Transverse colon (tissue), 4 donors: ENCODE measurements at regions not wholly inside any gene's neighbourhood (a gene's known extent, or its start where the extent isn't known, plus 50 kb on each side); places are given as distances from the start of the nearest gene placed in this dataset.

Experiments
- DNase-seq: peaks from one replicate; pipeline ENCODE4 v3.0.0-alpha.2; 2019
- H3K27ac ChIP-seq, 4 donors: fragments of 200-600 bp; sonication (generic); 2 replicates each; pipeline ENCODE4 v1.5.1; 2016 to 2018; ENCODE audit warnings: inconsistent platforms in 4 of 4
- H3K27me3 ChIP-seq: fragments of 200-600 bp; sonication (generic); 2 replicates; pipeline ENCODE4 v1.5.1; 2017; ENCODE audit warnings: inconsistent platforms
- H3K36me3 ChIP-seq, 4 donors: fragments of 200-600 bp; sonication (generic); 2 replicates each; pipeline ENCODE4 v1.5.1; 2017 to 2019; ENCODE audit warnings: inconsistent platforms in 4 of 4
- H3K4me1 ChIP-seq, 4 donors: fragments of 200-600 bp; sonication (generic); 2 replicates each; pipeline ENCODE4 v1.5.1; 2017 to 2020; ENCODE audit warnings: inconsistent platforms in 4 of 4
- H3K4me3 ChIP-seq, 4 donors: fragments of 200-600 bp; sonication (generic); 1 replicate in 1 of 4; 2 replicates in 3 of 4; pipeline versions ENCODE4 v1.5.1 to v1.6.1; 2017 to 2019; ENCODE audit warnings: inconsistent platforms in 4 of 4
- H3K9me3 ChIP-seq, 2 donors: fragments of 200-600 bp; sonication (generic); 2 replicates each; pipeline ENCODE4 v1.5.1; 2017 to 2019; ENCODE audit warnings: inconsistent platforms in 2 of 2
- CTCF ChIP-seq, 5 experiments: fragments of 200-600 bp in 3 of 5; fragments of 450-650 bp in 2 of 5; sonication (generic) in 3 of 5; IDR thresholded peaks; 1 replicate in 2 of 5; 2 replicates in 3 of 5; pipeline ENCODE4 v1.5.1; 2016 to 2017; ENCODE audit warnings: antibody characterized with exemption in 5 of 5, inconsistent platforms in 3 of 5, mild to moderate bottlenecking in 2 of 5, moderate library complexity in 1 of 5
- EP300 ChIP-seq: sonication (generic); formaldehyde crosslinking; IDR thresholded peaks from one replicate; pipeline ENCODE4 v1.6.1; 2017; ENCODE audit warnings: antibody characterized with exemption, low read depth
- POLR2A ChIP-seq: fragments of 450-650 bp; IDR thresholded peaks from one replicate; pipeline ENCODE4 v1.6.1; 2016; ENCODE audit warnings: antibody characterized with exemption, mild to moderate bottlenecking, moderate library complexity
- POLR2AphosphoS5 ChIP-seq, 3 donors: sonication (generic); formaldehyde crosslinking; IDR thresholded peaks; one replicate each; pipeline ENCODE4 v1.6.1; 2016; ENCODE audit warnings: antibody characterized with exemption in 3 of 3
- WGBS, 2 donors: methylation state at CpG; one replicate each; pipeline ENCODE4 v1.1.5; 2018; ENCODE audit warnings: low coverage in 1 of 2; 5-methylcytosine and 5-hydroxymethylcytosine counted together
- in situ Hi-C, 4 donors: fragments of 200-750 bp; cut with MboI; loops; one replicate each; pipeline versions ENCODE4 v1.15.0 to v1.15.1; 2017; ENCODE audit warnings: low sequenced_read_pairs in 3 of 4, low pct_ligation_motif_present in 1 of 4, low pct_unique_long_range_greater_than_20kb in 1 of 4
- intact Hi-C: fragments of 100-400 bp; cut with DNase I; formaldehyde crosslinking; loops from one replicate; pipeline ENCODE4 v1.15.1; 2023; ENCODE audit warnings: low total_unique reads

DNA sequence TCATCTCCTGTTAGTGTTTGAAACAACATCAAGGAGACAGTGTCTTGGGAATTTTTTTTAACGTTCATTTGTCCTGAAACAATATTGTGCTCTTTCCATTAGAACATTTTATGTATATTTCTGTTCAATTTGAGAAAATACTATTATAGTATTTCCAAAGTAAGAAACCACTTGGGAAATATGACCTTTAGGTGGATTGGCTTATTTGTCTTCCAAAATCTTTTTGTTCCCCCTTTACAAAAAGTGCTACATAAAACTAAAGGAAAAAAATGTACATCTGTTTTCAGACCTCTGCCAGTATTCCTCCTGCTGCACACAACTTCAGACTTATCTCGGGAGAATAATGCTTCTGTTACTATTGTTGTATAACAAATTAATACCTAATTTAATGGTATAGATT, 165.9 kb upstream of the AGTR1 start:
- no peak for DNase-seq
- no peak overlapping the region for H3K27ac ChIP-seq
- H3K27me3 ChIP-seq = no peaks in the 10 kb centered on the region
- peaks cover 0 to 3% (median 0%) of the 10 kb centered on the region in 4 donors for H3K4me1 ChIP-seq
- peaks cover 0 to 6% of the 10 kb centered on the region in 2 donors for H3K9me3 ChIP-seq
- intact Hi-C loops (no loop called here), in situ Hi-C loops (no loop called here)
- 82 to 94% methylated on average over 2 of the region's 2 CpGs for WGBS, 2 donors
- H3K36me3 ChIP-seq = no peaks in the 10 kb centered on the region
- no peak overlapping the region for H3K4me3 ChIP-seq
- no peak for TF ChIP-seq CTCF (IDR thresholded peaks at IDR 0.05)
- TF ChIP-seq POLR2A = no peak
- no peak for TF ChIP-seq POLR2AphosphoS5 (IDR thresholded peaks at IDR 0.05)
- TF ChIP-seq EP300 = no peak

- in situ Hi-C loops = no loop called here
Measured at GRCh38 chr3:148532326-148532725, 165.4 kb upstream of the AGTR1 start.

GRCh38 chr3:148532774-148533173, 164.9 kb upstream of the AGTR1 start:
- no peak for DNase-seq
- TF ChIP-seq POLR2AphosphoS5 (IDR thresholded peaks at IDR 0.05) (no peak), EP300 (no peak), POLR2A (no peak), CTCF (IDR thresholded peaks at IDR 0.05) (no peak)
- Histone ChIP-seq H3K9me3 (no peaks in the 10 kb centered on the region), H3K27me3 (no peaks in the 10 kb centered on the region), H3K4me1 (peaks cover 0 to 3% (median 0%) of the 10 kb centered on the region in 4 donors), H3K27ac (no peak overlapping the region), H3K36me3 (no peaks in the 10 kb centered on the region), H3K4me3 (no peak overlapping the region)
- WGBS, 2 donors = 81 to 86% methylated on average over 3 of the region's 3 CpGs
- in situ Hi-C loops (no loop called here), intact Hi-C loops (no loop called here)

More at GRCh38 chr3:148532326-148532725, 165.4 kb upstream of the AGTR1 start:
- H3K36me3 ChIP-seq = no peaks in the 10 kb centered on the region
- no peak overlapping the region for H3K4me3 ChIP-seq
- TF ChIP-seq POLR2A (no peak), CTCF (IDR thresholded peaks at IDR 0.05) (no peak), POLR2AphosphoS5 (IDR thresholded peaks at IDR 0.05) (no peak), EP300 (no peak)
- WGBS, 2 donors = 81 to 83% methylated on average over 1 to 2 of the region's 2 CpGs
- no peak overlapping the region for H3K27ac ChIP-seq
- peaks cover 0 to 1% of the 10 kb centered on the region in 2 donors for H3K9me3 ChIP-seq
- DNase-seq = no peak
- intact Hi-C loops = no loop called here
- H3K27me3 ChIP-seq = no peaks in the 10 kb centered on the region
- H3K4me1 ChIP-seq = peaks cover 0 to 3% (median 0%) of the 10 kb centered on the region in 4 donors

DNA sequence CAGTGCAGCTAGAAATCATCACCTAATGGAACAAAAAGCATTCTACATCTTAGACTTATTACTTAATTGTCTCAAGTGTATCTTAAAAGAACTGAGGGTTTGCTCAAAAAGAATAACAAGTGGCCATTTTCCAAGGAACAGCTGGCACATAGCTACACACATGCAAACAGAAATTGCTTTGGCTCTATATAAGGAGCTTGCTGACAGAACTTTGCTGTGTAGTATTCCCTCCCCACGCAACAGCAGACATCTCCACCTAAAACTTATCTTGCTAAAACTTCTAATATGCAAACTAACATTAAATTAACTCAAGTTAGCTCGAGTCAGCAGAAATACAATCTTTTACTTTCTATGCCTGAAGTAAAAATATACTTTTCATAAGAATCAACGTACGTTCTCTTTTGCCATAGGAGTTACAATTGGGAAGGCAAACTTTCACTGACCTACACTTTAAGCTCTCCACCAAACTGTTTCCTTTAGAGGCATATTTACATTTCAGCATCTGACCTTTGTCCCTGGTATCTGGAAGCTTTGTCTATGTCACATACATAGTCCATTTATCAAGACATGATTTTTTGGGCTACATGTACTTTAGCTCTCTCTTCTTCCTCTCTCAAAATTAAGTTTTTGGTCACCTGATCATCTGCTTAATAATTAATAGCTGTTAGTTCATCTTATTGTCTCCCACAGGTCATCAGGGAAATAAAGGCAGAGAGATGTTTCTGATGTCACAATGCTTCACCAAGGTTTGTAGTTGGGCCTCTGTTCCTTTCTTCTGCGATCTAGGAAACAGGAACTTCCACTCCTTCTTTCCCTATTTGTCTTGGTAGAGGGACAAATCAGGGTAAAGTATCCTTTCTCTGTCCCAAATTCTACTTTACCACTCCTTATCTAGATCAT, 163.4 kb upstream of the AGTR1 start:
- Histone ChIP-seq H3K36me3 (no peaks in the 10 kb centered on the region), H3K9me3 (no peaks in the 10 kb centered on the region), H3K27me3 (no peaks in the 10 kb centered on the region), H3K27ac (no peak overlapping the region), H3K4me3 (no peak overlapping the region), H3K4me1 (peaks cover 0 to 3% (median 0%) of the 10 kb centered on the region in 4 donors)
- WGBS, 2 donors = 71 to 79% methylated on average over 3 to 5 of the region's 5 CpGs
- TF ChIP-seq POLR2AphosphoS5 (IDR thresholded peaks at IDR 0.05) = no peak
- TF ChIP-seq POLR2A = no peak
- TF ChIP-seq CTCF (IDR thresholded peaks at IDR 0.05) = no peak
- TF ChIP-seq EP300 = no peak
- intact Hi-C loops (no loop called here), in situ Hi-C loops (no loop called here)
- no peak for DNase-seq
